ENCODE measurements at regions not wholly inside any gene's neighbourhood (a gene's known extent, or its start where the extent isn't known, plus 50 kb on each side); places are given as distances from the start of the nearest gene placed in this dataset.

- no peak for DNase-seq
- Histone ChIP-seq H3K27me3 (no peaks in the 10 kb centered on the region), H3K4me1 (no peaks in the 10 kb centered on the region), H3K9me3 (no peaks in the 10 kb centered on the region), H3K4me3 (no peak overlapping the region), H3K27ac (no peak overlapping the region), H3K9ac (ENCODE audit: low read depth in 2 of 2, low read length in 2 of 2) (no peak overlapping the region), H3K36me3 (no peaks in the 10 kb centered on the region)
- TF ChIP-seq CTCF (IDR thresholded peaks at IDR 0.05), result no peak
- intact Hi-C loops (cut with DNase I), result no loop called here
Measured at GRCh38 chr9:107943901-107944300, 454.3 kb upstream of the KLF4 start.

GRCh38 chr9:107942856-107943255 lies 453.3 kb upstream of the KLF4 start:
- H3K27ac ChIP-seq, result no peak overlapping the region
- H3K9me3 ChIP-seq, result no peaks in the 10 kb centered on the region
- no peaks in the 10 kb centered on the region for H3K4me1 ChIP-seq
- H3K9ac ChIP-seq (ENCODE audit: low read depth in 2 of 2, low read length in 2 of 2), result no peak overlapping the region
- H3K36me3 ChIP-seq, result no peaks in the 10 kb centered on the region
- intact Hi-C loops (cut with DNase I), result no loop called here
- no peaks in the 10 kb centered on the region for H3K27me3 ChIP-seq
- no peak for DNase-seq
- no peak overlapping the region for H3K4me3 ChIP-seq
- no peak for TF ChIP-seq CTCF (IDR thresholded peaks at IDR 0.05)

- no peak for DNase-seq
- H3K9ac ChIP-seq (ENCODE audit: low read depth in 2 of 2, low read length in 2 of 2), result no peak overlapping the region
- H3K27me3 ChIP-seq, result no peaks in the 10 kb centered on the region
- intact Hi-C loops (cut with DNase I), result no loop called here
- H3K4me1 ChIP-seq, result no peaks in the 10 kb centered on the region
- H3K4me3 ChIP-seq, result no peak overlapping the region
- H3K27ac ChIP-seq, result no peak overlapping the region
- TF ChIP-seq CTCF (IDR thresholded peaks at IDR 0.05), result no peak
- no peaks in the 10 kb centered on the region for H3K36me3 ChIP-seq
- H3K9me3 ChIP-seq, result no peaks in the 10 kb centered on the region
Measured at GRCh38 chr9:107942291-107942690, 452.7 kb upstream of the KLF4 start.

- H3K9ac ChIP-seq (ENCODE audit: low read depth in 2 of 2, low read length in 2 of 2), result no peak overlapping the region
- TF ChIP-seq CTCF (IDR thresholded peaks at IDR 0.05), result no peak
- no peak for DNase-seq
- H3K27me3 ChIP-seq, result no peaks in the 10 kb centered on the region
- H3K4me1 ChIP-seq, result no peaks in the 10 kb centered on the region
- no peak overlapping the region for H3K4me3 ChIP-seq
- no peaks in the 10 kb centered on the region for H3K9me3 ChIP-seq
- intact Hi-C loops (cut with DNase I), result no loop called here
- no peaks in the 10 kb centered on the region for H3K36me3 ChIP-seq
- H3K27ac ChIP-seq, result no peak overlapping the region
Measured at GRCh38 chr9:107940616-107941595, 451.3 kb upstream of the KLF4 start.

GRCh38 chr9:107938801-107939386 lies 449.3 kb upstream of the KLF4 start:
- no peak overlapping the region for H3K9ac ChIP-seq (ENCODE audit: low read depth in 2 of 2, low read length in 2 of 2)
- TF ChIP-seq CTCF (IDR thresholded peaks at IDR 0.05), result no peak
- no peaks in the 10 kb centered on the region for H3K4me1 ChIP-seq
- H3K27me3 ChIP-seq, result no peaks in the 10 kb centered on the region
- intact Hi-C loops (cut with DNase I), result no loop called here
- no peak overlapping the region for H3K27ac ChIP-seq
- H3K4me3 ChIP-seq, result no peak overlapping the region
- no peaks in the 10 kb centered on the region for H3K36me3 ChIP-seq
- no peaks in the 10 kb centered on the region for H3K9me3 ChIP-seq
- DNase-seq, result no peak
